Gastroesophageal sphincter (tissue), 4 donors: ENCODE measurements at regions not wholly inside any gene's neighbourhood (a gene's known extent, or its start where the extent isn't known, plus 50 kb on each side); places are given as distances from the start of the nearest gene placed in this dataset.
"Not testable (repeated sequence)": the region's sequence is repeated elsewhere in the genome, so short reads cannot be mapped to it uniquely, and the experiment has no call there.

ENCODE experiments used
- ATAC-seq: fragments of 150-250 bp; one replicate; pipeline ENCODE4 v1.9.1; 2016; ENCODE audit warnings: mild to moderate bottlenecking, moderate library complexity
- H3K27ac ChIP-seq, 4 donors: fragments of 200-600 bp; sonication (generic) in 3 of 4; 1 replicate in 3 of 4; 2 replicates in 1 of 4; pipeline ENCODE4 v1.5.1; 2016 to 2019
- H3K27me3 ChIP-seq: fragments of 200-600 bp; sonication (generic); one replicate; pipeline ENCODE4 v1.5.1; 2019
- H3K36me3 ChIP-seq, 2 donors: fragments of 200-600 bp; sonication (generic); one replicate each; pipeline ENCODE4 v1.5.1; 2019; ENCODE audit warnings: control low read depth in 1 of 2
- H3K4me1 ChIP-seq, 3 donors: fragments of 200-600 bp; sonication (generic); 1 replicate in 2 of 3; 2 replicates in 1 of 3; pipeline ENCODE4 v1.5.1; 2016 to 2019; ENCODE audit warnings: control low read depth in 2 of 3
- H3K4me3 ChIP-seq, 2 donors: fragments of 200-600 bp; sonication (generic); one replicate each; pipeline ENCODE4 v1.5.1; 2019; ENCODE audit warnings: mild to moderate bottlenecking in 1 of 2, moderate library complexity in 1 of 2
- H3K9me3 ChIP-seq, 3 donors: fragments of 200-600 bp; sonication (generic); one replicate each; pipeline ENCODE4 v1.5.1; 2017 to 2019; ENCODE audit warnings: control low read depth in 2 of 3
- CTCF ChIP-seq, 4 experiments: fragments of 200-600 bp in 2 of 4; fragments of 450-650 bp in 2 of 4; sonication (generic) in 1 of 4; IDR thresholded peaks; one replicate each; pipeline ENCODE4 v1.5.1; 2017 to 2019; ENCODE audit warnings: antibody characterized with exemption in 4 of 4, mild to moderate bottlenecking in 2 of 4, moderate library complexity in 2 of 4
- EP300 ChIP-seq: sonication (generic); formaldehyde crosslinking; IDR thresholded peaks from one replicate; pipeline ENCODE4 v1.6.1; 2017; ENCODE audit warnings: antibody characterized with exemption, mild to moderate bottlenecking
- POLR2A ChIP-seq, 2 donors: fragments of 450-650 bp; IDR thresholded peaks; one replicate each; pipeline ENCODE4 v1.6.1; 2017; ENCODE audit warnings: antibody characterized with exemption in 2 of 2, mild to moderate bottlenecking in 2 of 2, moderate library complexity in 1 of 2
- POLR2AphosphoS5 ChIP-seq: sonication (generic); formaldehyde crosslinking; IDR thresholded peaks from one replicate; pipeline ENCODE4 v1.6.1; 2017; ENCODE audit warnings: antibody characterized with exemption
- WGBS, 2 donors: methylation state at CpG; one replicate each; pipeline ENCODE4 v1.1.5; 2018; ENCODE audit warnings: low coverage in 1 of 2; 5-methylcytosine and 5-hydroxymethylcytosine counted together

GRCh38 chr1:165112260-165112659, 244.3 kb downstream of the LMX1A start:
- 75 to 90% methylated on average over 5 to 6 of the region's 7 CpGs for WGBS, 2 donors
- Histone ChIP-seq H3K9me3 (no peaks in the 10 kb centered on the region), H3K27ac (no peak overlapping the region), H3K36me3 (no peaks in the 10 kb centered on the region), H3K4me3 (no peak overlapping the region), H3K4me1 (no peaks in the 10 kb centered on the region), H3K27me3 (peaks cover 32% of the 10 kb centered on the region)
- TF ChIP-seq POLR2AphosphoS5: no peak
- TF ChIP-seq CTCF (IDR thresholded peaks at IDR 0.05): no peak
- no peak for TF ChIP-seq POLR2A (IDR thresholded peaks at IDR 0.05)
- TF ChIP-seq EP300: no peak
- ATAC-seq: no peak

- no peak for TF ChIP-seq POLR2A (IDR thresholded peaks at IDR 0.05)
- TF ChIP-seq CTCF (IDR thresholded peaks at IDR 0.05): no peak
- TF ChIP-seq EP300: no peak
- TF ChIP-seq POLR2AphosphoS5: no peak
- H3K27ac ChIP-seq: no peak overlapping the region
- H3K4me3 ChIP-seq: no peak overlapping the region
- WGBS, 2 donors: 100% methylated on average over 1 of the region's 4 CpGs; no CpG with 5 or more reads in 1 of the 2 donors
- ATAC-seq: no peak
- no peaks in the 10 kb centered on the region for H3K9me3 ChIP-seq
- H3K36me3 ChIP-seq: no peaks in the 10 kb centered on the region
- H3K4me1 ChIP-seq: no peaks in the 10 kb centered on the region
- H3K27me3 ChIP-seq: peaks cover 24% of the 10 kb centered on the region
Observed at GRCh38 chr1:165109013-165109412, 247.5 kb downstream of the LMX1A start.

- not testable (repeated sequence) for H3K4me3 ChIP-seq, ATAC-seq, H3K27me3 ChIP-seq, H3K36me3 ChIP-seq, H3K27ac ChIP-seq, H3K4me1 ChIP-seq
- 69 to 84% methylated on average over 5 to 6 of the region's 7 CpGs for WGBS, 2 donors
- peaks cover 0 to 34% (median 0%) of the 10 kb centered on the region in 3 donors for H3K9me3 ChIP-seq
Observed at GRCh38 chr1:165092542-165093162, 263.9 kb downstream of the LMX1A start.

GRCh38 chr1:165080253-165080896, 276.1 kb downstream of the LMX1A start:
- WGBS, 2 donors: 44 to 74% methylated on average over 4 of the region's 4 CpGs
- no peak for ATAC-seq

GRCh38 chr1:165078391-165078790, 278.1 kb downstream of the LMX1A start:
- H3K4me1 ChIP-seq: no peaks in the 10 kb centered on the region
- H3K4me3 ChIP-seq: no peak overlapping the region
- H3K36me3 ChIP-seq: no peaks in the 10 kb centered on the region
- no peak overlapping the region for H3K27ac ChIP-seq
- no peak for ATAC-seq
- H3K27me3 ChIP-seq: no peaks in the 10 kb centered on the region
- TF ChIP-seq EP300: no peak
- no peak for TF ChIP-seq POLR2A (IDR thresholded peaks at IDR 0.05)
- TF ChIP-seq POLR2AphosphoS5: no peak
- no peak for TF ChIP-seq CTCF (IDR thresholded peaks at IDR 0.05)
- H3K9me3 ChIP-seq: no peaks in the 10 kb centered on the region

More at GRCh38 chr1:165080253-165080896, 276.1 kb downstream of the LMX1A start:
- Histone ChIP-seq H3K9me3 (no peaks in the 10 kb centered on the region), H3K27me3 (no peaks in the 10 kb centered on the region), H3K4me1 (no peaks in the 10 kb centered on the region), H3K4me3 (no peak overlapping the region), H3K27ac (no peak overlapping the region), H3K36me3 (no peaks in the 10 kb centered on the region)
- TF ChIP-seq EP300: no peak
- TF ChIP-seq POLR2A (IDR thresholded peaks at IDR 0.05): no peak
- TF ChIP-seq POLR2AphosphoS5: no peak
- TF ChIP-seq CTCF (IDR thresholded peaks at IDR 0.05): no peak
